ENCODE measurements at regions not wholly inside any gene's neighbourhood (a gene's known extent, or its start where the extent isn't known, plus 50 kb on each side); places are given as distances from the start of the nearest gene placed in this dataset.

GRCh38 chr2:204331180-204331579 lies 214.1 kb upstream of the PARD3B start:
- no peak for DNase-seq (ENCODE audit: extremely low read depth in 1 of 11, low read depth in 9 of 11, low spot score in 4 of 11)

GRCh38 chr2:204331988-204332387 lies 213.3 kb upstream of the PARD3B start:
- DNase-seq (ENCODE audit: extremely low read depth in 1 of 11, low read depth in 9 of 11, low spot score in 4 of 11): no peak

GRCh38 chr2:204332706-204333105 lies 212.6 kb upstream of the PARD3B start:
- no peak for DNase-seq (ENCODE audit: extremely low read depth in 1 of 11, low read depth in 9 of 11, low spot score in 4 of 11)

GRCh38 chr2:204333861-204334260 lies 211.4 kb upstream of the PARD3B start:
- DNase-seq (ENCODE audit: extremely low read depth in 1 of 11, low read depth in 9 of 11, low spot score in 4 of 11): no peak

- no peak for DNase-seq (ENCODE audit: extremely low read depth in 1 of 11, low read depth in 9 of 11, low spot score in 4 of 11)
Observed at GRCh38 chr2:204335451-204336058, 209.7 kb upstream of the PARD3B start.

- DNase-seq (ENCODE audit: extremely low read depth in 1 of 11, low read depth in 9 of 11, low spot score in 4 of 11): no peak
Observed at GRCh38 chr2:204336153-204336744, 209.0 kb upstream of the PARD3B start.

- DNase-seq (ENCODE audit: extremely low read depth in 1 of 11, low read depth in 9 of 11, low spot score in 4 of 11): no peak
Observed at GRCh38 chr2:204337638-204338037, 207.6 kb upstream of the PARD3B start.

- DNase-seq (ENCODE audit: extremely low read depth in 1 of 11, low read depth in 9 of 11, low spot score in 4 of 11): no peak
Observed at GRCh38 chr2:204339212-204339715, 206.0 kb upstream of the PARD3B start.

GRCh38 chr2:204340511-204340910 lies 204.8 kb upstream of the PARD3B start:
- no peak for DNase-seq (ENCODE audit: extremely low read depth in 1 of 11, low read depth in 9 of 11, low spot score in 4 of 11)

GRCh38 chr2:204341887-204342276 lies 203.4 kb upstream of the PARD3B start:
- DNase-seq (ENCODE audit: extremely low read depth in 1 of 11, low read depth in 9 of 11, low spot score in 4 of 11): no peak

GRCh38 chr2:204343685-204344084 lies 201.6 kb upstream of the PARD3B start:
- no peak for DNase-seq (ENCODE audit: extremely low read depth in 1 of 11, low read depth in 9 of 11, low spot score in 4 of 11)

- no peak for DNase-seq (ENCODE audit: extremely low read depth in 1 of 11, low read depth in 9 of 11, low spot score in 4 of 11)
Observed at GRCh38 chr2:204344119-204344518, 201.2 kb upstream of the PARD3B start.

- DNase-seq (ENCODE audit: extremely low read depth in 1 of 11, low read depth in 9 of 11, low spot score in 4 of 11): no peak
Observed at GRCh38 chr2:204346906-204347305, 198.4 kb upstream of the PARD3B start.

GRCh38 chr2:204353823-204354222 lies 191.5 kb upstream of the PARD3B start:
- no peak for DNase-seq (ENCODE audit: extremely low read depth in 1 of 11, low read depth in 9 of 11, low spot score in 4 of 11)

- DNase-seq (ENCODE audit: extremely low read depth in 1 of 11, low read depth in 9 of 11, low spot score in 4 of 11): no peak
Observed at GRCh38 chr2:204354442-204354856, 190.8 kb upstream of the PARD3B start.

GRCh38 chr2:204355688-204356087 lies 189.6 kb upstream of the PARD3B start:
- DNase-seq (ENCODE audit: extremely low read depth in 1 of 11, low read depth in 9 of 11, low spot score in 4 of 11): no peak

GRCh38 chr2:204356151-204356641 lies 189.1 kb upstream of the PARD3B start:
- DNase-seq (ENCODE audit: extremely low read depth in 1 of 11, low read depth in 9 of 11, low spot score in 4 of 11): no peak

- DNase-seq (ENCODE audit: extremely low read depth in 1 of 11, low read depth in 9 of 11, low spot score in 4 of 11): peak in 10 of 11 donors; percentile 36 to 78 (median 52)
Observed at GRCh38 chr2:204357286-204357685, 188.0 kb upstream of the PARD3B start.

GRCh38 chr2:204359076-204359475 lies 186.2 kb upstream of the PARD3B start:
- no peak for DNase-seq (ENCODE audit: extremely low read depth in 1 of 11, low read depth in 9 of 11, low spot score in 4 of 11)

GRCh38 chr2:204360218-204361007 lies 184.9 kb upstream of the PARD3B start:
- no peak for DNase-seq (ENCODE audit: extremely low read depth in 1 of 11, low read depth in 9 of 11, low spot score in 4 of 11)

Measured in renal cortex interstitium (tissue), 11 donors.